COLO668 (cell line): ENCODE measurements at regions not wholly inside any gene's neighbourhood (a gene's known extent, or its start where the extent isn't known, plus 50 kb on each side); places are given as distances from the start of the nearest gene placed in this dataset.
"Not testable (repeated sequence)": the region's sequence is repeated elsewhere in the genome, so short reads cannot be mapped to it uniquely, and the experiment has no call there.

Source experiments
- DNase-seq: peaks from one replicate; lab custom pipeline; 2025; ENCODE audit not compliant: unreplicated experiment; lab: John Stamatoyannopoulos, UW

- DNase-seq: no peak
These were observed 792.1 kb upstream of the SPRY2 start for GRCh38 chr13:81133066-81133465.

DNA sequence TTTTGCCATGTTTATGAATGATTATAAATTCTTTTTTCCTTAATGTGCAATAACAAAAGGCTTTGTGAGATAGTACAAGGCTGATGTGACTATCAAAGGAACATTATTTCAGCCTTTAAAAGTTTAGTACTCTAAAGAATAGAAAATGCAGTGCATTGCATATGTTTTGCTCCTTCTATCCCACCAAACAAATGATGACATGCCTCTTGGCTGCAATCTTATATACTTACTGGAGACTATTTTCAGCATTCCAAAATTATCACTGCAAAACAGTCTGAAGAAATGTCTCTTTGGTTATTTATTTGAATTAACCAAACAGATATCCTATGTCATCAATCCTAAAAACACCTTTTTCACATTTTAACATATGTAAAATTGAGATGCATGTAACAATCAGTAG lies 776.5 kb upstream of the SPRY2 start:
- DNase-seq: no peak

GRCh38 chr13:81116461-81117282 lies 775.7 kb upstream of the SPRY2 start:
- DNase-seq: no peak

- no peak for DNase-seq
These were observed 768.1 kb upstream of the SPRY2 start for GRCh38 chr13:81109026-81109425.

- no peak for DNase-seq
These were observed 765.4 kb upstream of the SPRY2 start for GRCh38 chr13:81106348-81106747.

DNA sequence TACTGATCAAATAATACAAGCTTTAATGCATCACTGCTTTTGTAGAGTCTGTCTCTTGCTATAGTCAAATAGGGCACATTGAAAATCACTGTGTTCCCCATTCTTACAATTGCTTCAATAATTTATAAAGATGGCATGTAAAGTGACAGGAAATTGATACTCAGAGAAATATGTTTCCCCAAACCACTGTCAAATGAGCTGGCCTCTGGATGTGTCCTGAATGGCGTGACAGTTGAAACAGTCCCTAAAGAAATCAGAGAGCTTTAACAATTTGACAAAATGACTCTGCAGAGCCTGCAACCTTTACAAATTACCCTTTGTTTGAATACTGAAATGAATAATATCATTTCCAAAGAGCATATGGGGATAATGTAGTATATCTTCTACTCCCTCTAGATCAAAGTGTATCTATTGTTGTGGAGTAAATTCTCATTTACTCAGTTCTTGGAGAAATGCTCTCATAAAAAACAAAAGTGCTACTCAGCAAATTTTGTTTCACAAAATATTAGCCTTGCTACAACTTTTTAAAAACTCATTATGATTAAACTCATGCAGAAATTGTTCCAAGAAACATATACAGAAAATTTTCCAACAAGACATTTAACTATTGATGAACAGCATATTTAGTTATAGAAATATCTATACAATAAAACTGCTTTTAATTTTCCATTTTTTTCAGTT lies 763.2 kb upstream of the SPRY2 start:
- no peak for DNase-seq

GRCh38 chr13:81102066-81102465 lies 761.1 kb upstream of the SPRY2 start:
- not testable (repeated sequence) for DNase-seq

DNA sequence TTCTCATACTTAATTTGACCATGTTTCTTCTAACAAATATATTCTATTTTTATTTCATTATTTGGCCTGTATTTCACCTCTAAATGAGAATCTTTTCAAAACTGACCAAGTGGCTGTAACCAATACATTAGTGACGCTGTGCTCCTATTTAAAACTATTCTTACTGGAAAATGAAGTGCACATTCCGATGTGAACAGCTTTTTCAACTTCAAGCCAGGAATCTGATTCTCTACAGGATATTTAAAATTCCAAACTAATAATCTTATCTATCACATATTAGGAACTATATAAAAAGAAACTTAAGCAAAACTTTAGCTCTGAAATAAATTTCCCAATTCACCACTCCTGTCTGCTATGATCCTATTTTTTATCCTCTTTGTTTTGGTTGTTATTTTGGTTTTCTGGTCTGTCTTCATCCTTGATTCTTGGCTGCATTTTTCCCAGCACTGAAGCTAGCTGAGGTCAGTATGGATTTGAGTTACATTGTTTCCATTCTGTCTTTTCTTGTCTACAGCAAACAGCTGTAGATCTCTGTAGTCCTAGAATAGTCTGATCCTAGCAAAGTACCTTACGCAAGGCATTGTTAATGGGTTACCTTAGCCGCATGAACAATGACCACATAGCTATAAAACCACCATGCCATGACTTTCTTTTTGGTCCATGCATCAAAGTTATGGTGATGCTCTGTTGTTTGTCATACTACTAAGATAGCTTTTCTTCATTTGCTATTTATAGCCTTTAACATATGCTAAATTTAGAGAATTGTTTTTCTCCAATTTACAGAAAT lies 748.6 kb upstream of the SPRY2 start:
- DNase-seq: no peak

DNA sequence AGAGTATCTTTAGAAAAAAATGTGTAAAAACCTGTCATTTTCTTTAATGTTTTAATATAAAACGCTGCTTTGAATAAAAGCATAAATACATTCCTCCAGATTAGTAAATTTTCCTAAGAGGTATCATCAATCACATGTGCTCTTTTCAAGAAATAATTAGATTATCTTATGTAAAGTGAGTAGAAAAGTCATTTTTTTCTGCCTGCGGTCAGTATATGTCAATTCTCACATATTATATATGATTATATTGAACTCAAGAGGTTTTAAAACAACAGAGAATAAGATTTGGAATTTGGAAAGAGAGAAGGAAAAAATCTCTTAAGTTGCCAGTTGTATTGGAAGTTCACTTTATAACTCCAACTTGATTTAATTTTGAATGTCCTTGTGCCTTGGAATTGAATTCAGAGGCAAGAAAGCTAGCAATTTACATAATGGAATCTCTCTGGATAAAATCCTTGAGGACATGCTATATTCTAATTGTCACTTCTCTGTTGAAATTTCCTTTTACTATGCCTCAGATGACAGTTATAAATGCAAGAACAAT lies 740.1 kb upstream of the SPRY2 start:
- DNase-seq: no peak

GRCh38 chr13:81078048-81078447 lies 737.1 kb upstream of the SPRY2 start:
- DNase-seq: no peak

DNA sequence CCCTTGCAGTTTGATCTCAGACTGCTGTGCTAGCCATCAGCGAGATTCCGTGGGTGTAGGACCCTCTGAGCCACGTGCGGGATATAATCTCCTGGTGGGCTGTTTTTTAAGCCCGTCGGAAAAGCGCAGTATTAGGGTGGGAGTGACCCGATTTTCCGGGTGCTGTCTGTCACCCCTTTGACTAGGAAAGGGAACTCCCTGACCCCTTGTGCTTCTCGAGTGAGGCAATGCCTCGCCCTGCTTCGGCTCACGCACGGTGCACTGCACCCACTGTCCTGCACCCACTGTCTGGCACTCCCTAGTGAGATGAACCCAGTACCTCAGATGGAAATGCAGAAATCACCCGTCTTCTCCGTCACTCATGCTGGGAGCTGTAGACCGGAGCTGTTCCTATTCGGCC lies 728.9 kb upstream of the SPRY2 start:
- DNase-seq: not testable (repeated sequence)

- no peak for DNase-seq
These were observed 718.0 kb upstream of the SPRY2 start for GRCh38 chr13:81058916-81059290.

- no peak for DNase-seq
These were observed 717.4 kb upstream of the SPRY2 start for GRCh38 chr13:81058211-81058915.

- no peak for DNase-seq
These were observed 710.9 kb upstream of the SPRY2 start for GRCh38 chr13:81051873-81052272.

GRCh38 chr13:81048026-81048461 lies 707.1 kb upstream of the SPRY2 start:
- no peak for DNase-seq

DNA sequence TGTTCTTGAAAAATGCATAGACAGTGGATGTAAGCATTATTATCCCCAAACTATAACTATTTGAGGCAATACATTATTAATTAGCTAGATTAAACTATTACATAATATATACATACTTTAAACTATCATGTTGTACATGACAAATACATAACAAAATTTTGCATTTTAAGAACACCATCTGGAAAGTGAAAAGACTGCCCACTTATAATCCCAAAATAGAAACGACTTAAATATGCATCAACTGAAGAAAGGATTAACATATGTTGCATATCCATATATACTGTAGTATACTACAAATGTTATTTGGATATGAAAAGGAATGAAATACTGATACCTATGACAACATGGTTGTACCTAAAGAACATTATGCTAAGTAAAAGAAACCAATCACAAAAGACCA lies 700.8 kb upstream of the SPRY2 start:
- no peak for DNase-seq

DNA sequence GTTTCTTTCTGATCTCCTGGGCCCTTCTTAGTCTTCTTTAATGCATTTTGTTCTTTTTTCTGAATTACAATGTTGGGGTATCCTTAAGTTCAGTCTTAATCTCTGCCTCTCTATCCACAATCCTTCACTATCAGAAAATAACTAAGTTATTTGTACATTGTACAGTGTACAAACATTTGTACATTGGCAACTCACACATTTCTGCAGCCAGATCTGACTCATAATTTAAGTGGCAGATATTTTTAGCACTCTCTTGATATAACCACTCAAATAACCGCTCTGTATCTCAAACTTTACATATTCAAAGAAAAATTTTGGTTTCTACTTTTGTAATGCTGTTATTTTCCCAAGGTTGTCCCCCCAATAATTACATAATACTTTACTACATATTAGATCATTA lies 691.1 kb upstream of the SPRY2 start:
- no peak for DNase-seq

DNA sequence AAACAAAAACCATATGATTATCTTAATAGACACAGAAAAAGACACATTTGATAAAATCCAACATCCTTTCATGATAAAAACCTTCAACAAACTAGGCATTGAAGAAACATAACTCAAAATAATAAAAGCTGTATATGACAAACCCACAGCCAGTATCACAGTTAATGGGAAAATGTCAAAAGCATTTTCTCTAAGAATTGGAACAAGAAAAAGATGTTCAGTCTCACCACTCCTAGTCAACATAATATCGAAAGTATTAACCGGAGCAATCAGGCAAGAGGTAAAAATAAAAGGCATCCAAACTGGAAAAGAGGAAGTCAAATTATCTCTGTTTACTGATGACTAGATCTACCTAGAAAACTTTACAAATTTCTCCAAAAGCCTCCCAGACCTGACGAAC lies 684.2 kb upstream of the SPRY2 start:
- DNase-seq: no peak

GRCh38 chr13:81021284-81021840 lies 680.4 kb upstream of the SPRY2 start:
- DNase-seq: no peak

- no peak for DNase-seq
These were observed 679.1 kb upstream of the SPRY2 start for GRCh38 chr13:81020010-81020409.

GRCh38 chr13:81018936-81019335 lies 678.0 kb upstream of the SPRY2 start:
- DNase-seq: no peak
